GM10266 (cell line): ENCODE measurements at regions not wholly inside any gene's neighbourhood (a gene's known extent, or its start where the extent isn't known, plus 50 kb on each side); places are given as distances from the start of the nearest gene placed in this dataset.

Experiments used
- DNase-seq: peaks from one replicate; pipeline ENCODE4 v3.0.0; 2012; ENCODE audit errors: extremely low spot score
- TF ChIP-seq, protein P1 (sequence below): IDR thresholded peaks from 2 replicates; pipeline ENCODE4 v1.5.1; 2012; ENCODE audit warnings: mild to moderate bottlenecking, low read depth; ENCODE audit not compliant: control insufficient read depth, insufficient read depth; ENCODE audit errors: missing control alignments

GRCh38 chr5:167880420-167880819 is 411.0 kb upstream of the WWC1 start:
- no peak for DNase-seq
- TF ChIP-seq, protein P1, sequence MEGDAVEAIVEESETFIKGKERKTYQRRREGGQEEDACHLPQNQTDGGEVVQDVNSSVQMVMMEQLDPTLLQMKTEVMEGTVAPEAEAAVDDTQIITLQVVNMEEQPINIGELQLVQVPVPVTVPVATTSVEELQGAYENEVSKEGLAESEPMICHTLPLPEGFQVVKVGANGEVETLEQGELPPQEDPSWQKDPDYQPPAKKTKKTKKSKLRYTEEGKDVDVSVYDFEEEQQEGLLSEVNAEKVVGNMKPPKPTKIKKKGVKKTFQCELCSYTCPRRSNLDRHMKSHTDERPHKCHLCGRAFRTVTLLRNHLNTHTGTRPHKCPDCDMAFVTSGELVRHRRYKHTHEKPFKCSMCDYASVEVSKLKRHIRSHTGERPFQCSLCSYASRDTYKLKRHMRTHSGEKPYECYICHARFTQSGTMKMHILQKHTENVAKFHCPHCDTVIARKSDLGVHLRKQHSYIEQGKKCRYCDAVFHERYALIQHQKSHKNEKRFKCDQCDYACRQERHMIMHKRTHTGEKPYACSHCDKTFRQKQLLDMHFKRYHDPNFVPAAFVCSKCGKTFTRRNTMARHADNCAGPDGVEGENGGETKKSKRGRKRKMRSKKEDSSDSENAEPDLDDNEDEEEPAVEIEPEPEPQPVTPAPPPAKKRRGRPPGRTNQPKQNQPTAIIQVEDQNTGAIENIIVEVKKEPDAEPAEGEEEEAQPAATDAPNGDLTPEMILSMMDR = no peak

- DNase-seq = no peak
- TF ChIP-seq, protein P1 = no peak
Observed at GRCh38 chr5:167881041-167881440, 410.4 kb upstream of the WWC1 start.

DNA sequence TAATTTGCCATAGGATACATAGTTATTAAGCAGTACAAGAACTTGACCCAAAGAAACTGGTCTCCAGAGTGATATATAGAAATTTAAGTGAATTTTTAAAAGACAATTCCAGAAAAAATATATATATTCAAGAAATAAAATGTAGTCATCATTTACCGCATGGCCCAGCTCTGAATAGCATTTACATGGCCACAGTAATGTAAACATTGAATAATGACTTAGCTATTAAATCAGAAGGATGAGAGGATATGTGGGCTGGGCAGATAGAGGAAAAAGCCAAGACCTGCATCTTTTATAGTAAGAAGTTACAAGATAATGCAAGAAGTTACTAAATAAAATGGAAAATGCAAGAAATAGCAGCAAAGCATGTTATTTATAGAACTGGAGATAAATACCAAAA is 405.2 kb upstream of the WWC1 start:
- TF ChIP-seq, protein P1 = no peak
- no peak for DNase-seq

DNA sequence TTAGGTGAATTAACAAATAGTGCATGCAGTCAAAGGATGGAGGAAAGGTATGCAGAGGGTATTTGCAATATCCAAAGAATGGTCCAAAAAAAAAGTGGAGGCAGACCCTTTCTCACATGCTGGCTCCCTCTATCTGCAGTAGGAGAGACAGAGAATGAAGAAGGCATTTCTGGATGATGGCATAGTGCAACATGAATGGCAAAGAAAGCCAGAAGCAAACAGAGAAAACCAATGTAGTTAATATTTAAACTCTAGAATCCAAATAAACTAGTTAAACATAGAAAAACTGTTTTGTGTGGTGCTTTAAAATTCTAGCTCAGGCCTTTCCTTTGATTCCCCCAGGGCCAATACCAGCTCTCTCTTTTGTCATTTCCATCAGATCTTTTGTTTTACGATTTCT is 403.1 kb upstream of the WWC1 start:
- no peak for DNase-seq
- TF ChIP-seq, protein P1 = no peak

DNA sequence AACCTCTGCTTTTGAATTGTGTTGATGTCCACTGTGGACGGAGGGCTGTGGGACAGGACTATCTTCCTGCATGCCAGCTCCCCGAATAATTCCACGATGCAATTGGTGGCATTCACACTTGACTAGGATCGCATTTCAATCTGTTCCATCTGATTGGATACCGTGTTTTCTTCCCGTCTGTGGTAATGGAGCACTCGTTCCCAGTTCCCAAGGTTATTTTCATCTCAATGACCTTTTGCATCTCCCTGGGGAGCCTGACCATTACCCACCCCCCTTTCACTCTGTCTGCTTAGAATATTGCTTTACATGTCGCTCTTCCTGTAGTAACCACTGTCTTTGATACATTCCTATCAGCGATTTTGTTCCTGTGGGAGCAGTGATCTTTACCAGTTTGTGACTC is 402.2 kb upstream of the WWC1 start:
- DNase-seq = no peak
- TF ChIP-seq, protein P1 = no peak

GRCh38 chr5:167892352-167893115 is 398.9 kb upstream of the WWC1 start:
- TF ChIP-seq, protein P1 = no peak
- DNase-seq = no peak

DNA sequence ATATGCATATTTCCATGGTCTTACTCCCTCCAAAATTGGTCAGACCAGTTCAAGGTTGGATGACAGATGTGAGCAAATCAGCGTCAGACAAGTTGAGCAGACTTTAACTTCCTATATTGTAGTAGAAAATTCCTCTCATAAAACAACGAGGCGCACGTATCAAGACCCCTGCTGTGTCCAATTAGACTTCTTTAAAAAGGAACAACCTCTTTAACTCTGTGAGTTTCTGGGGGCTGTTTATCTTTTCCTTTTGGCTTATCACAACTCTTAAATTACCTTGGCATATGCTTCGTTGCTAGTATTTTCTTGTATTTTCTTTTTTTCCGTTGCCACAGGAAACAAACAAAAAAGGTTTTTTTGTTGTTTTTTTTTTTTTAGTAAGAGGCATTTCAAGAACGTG is 398.2 kb upstream of the WWC1 start:
- DNase-seq = no peak

More for the DNA sequence above, 398.2 kb upstream of the WWC1 start:
- TF ChIP-seq, protein P1 = no peak
